Activated CD8-positive, alpha-beta memory T cell treated with anti-CD3 and anti-CD28 coated beads for 24 hours (primary cell): ENCODE measurements at regions not wholly inside any gene's neighbourhood (a gene's known extent, or its start where the extent isn't known, plus 50 kb on each side); places are given as distances from the start of the nearest gene placed in this dataset.
"Not testable (repeated sequence)": the region's sequence is repeated elsewhere in the genome, so short reads cannot be mapped to it uniquely, and the experiment has no call there.

Experiments used
- DNase-seq: peaks from one replicate; pipeline ENCODE4 v3.0.0-alpha.2; 2020

DNA sequence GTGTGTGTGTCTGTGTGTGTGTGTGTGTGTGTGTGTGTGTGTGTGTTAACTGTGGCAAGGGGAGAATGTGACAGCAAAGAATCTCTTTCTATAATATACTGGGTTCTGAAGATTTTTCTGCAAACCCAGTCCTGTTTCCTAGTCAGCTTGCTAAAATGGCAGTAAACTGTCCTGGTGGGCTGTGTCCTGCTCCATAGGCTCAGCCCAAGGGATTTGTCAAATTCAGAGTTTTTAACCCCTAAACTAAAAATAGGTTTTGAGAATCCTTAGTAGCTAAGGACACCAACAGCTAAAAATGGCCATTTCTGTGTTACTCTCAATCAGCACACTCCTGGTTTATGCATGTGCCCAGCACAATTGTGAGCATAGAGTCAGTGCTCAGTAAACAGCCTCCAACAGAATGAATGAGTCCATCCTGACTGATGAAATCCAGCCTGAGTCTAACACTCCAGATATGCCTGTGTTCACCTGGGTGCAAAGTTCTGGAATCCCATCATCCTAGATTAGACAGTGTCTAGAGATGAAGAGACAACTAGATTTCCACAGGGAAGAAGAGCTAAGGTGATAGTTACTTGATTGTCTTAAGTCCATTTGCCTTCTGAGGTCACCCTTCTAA, 192.6 kb downstream of the TTC6 start:
- no peak for DNase-seq

DNA sequence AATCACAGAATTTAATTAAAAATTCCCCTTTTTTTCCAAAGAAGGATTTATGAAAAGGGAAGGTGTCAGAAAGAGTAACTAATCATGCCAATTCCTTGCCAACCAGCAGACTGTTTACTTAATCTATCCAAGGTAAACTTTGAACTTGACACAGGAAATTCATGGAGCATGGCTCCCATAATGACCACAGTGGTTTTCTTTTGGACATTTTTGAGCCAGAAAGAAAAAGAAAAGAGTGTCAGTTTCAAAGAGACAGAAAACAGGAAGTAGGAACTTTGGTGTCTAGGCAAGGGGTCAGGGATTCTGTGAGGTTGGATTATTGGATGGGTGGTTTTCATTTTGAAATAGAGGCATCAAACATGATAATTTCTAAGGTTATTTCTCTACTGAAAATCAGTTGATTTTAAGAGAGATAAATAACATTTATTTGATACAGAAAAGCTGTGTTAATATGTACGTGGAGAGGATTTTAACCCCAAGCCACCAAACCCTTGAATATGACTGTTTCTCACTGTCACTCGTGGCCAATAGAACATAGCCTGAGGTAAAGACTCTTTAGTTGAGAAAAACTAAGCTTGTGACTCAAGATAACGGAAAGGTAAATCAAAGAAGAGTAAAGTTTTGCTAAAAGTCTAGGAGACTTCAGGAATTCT, 196.1 kb downstream of the TTC6 start:
- no peak for DNase-seq

DNA sequence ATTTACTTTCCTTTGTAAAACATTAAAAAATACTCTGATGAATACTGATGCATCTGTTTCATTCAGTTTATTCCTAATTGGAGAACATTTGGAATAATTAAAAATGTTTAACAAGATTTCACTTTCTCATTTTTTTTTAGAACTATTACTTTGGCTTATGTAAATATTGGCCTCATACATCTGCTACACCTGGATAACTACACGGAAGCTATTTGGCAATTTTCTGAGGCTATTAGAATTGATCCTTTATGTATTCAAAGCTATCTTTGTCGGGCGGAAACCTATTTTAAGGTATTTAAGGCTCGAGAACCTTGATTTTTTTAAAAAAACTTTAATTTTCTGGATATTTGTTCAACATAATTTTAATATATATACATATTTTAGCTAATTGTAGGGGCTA, 196.7 kb downstream of the TTC6 start:
- no peak for DNase-seq

DNA sequence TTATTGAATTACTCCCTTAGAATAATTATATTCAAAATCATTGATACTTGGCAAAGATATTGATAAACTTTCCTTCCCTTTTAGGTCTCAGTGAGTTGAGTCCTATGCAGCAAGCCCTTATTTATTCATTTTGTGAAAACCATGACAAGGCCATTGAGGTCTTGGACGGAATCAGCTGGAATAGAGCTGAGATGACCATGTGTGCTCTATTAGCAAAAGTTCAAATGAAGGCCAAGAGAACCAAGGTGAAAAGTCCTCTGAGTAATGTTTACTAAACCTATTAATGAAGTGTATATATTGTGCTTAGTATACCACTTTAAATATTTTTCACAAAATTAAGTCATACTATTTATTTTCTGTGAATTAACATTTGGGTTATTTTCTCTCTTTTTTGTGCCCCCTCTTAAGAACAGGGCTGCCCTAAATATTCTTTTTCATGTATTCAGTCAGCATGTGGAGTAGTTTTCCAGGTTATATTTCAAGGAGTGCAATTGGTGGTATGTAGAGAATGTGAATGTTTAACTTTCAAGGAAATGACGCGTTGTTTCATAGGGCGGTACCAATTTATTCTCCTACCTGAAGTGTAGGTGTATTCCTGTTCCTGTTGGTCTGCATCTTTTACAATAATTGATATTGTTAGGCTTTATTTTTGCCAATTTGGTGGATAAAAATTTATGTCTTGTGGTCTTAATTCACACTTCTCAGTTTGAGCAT, 201.4 kb downstream of the TTC6 start:
- no peak for DNase-seq

DNA sequence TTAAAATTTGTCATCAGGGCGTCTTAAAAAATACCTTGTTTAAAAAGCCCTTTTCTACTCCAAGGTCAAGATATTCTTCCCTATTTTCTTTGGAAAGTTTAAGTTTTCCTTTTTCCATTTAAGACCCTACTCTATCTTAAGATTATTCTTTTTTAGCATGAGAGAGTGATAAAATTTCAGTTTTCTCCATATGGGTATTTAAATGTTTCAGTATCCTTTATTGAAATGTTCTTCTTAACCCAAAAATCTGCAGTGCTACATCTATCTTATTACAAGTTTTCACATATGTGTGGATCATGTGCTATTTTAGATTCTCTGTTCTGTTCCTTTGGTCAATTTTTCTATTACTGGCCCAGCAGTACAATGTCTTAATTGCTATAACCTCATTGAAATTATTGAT, 202.2 kb downstream of the TTC6 start:
- DNase-seq = no peak

DNA sequence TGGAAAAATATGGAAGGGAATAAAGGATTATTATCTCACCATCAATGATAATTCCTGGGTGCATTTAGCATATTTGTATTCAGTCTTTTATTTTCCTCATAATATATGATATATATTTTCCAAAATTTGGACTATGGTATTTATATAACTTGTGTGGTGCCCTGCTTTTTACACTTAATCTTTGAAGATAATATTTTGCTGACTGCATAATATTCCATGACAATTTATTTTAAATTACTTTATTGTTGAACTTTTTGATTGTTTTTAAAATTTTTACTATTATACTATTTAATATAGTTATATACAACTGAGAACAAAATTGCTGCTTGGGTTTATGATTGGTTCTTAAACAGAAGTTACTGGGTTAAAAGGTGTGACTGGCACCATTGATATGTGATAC, 212.3 kb downstream of the TTC6 start:
- DNase-seq = no peak

DNA sequence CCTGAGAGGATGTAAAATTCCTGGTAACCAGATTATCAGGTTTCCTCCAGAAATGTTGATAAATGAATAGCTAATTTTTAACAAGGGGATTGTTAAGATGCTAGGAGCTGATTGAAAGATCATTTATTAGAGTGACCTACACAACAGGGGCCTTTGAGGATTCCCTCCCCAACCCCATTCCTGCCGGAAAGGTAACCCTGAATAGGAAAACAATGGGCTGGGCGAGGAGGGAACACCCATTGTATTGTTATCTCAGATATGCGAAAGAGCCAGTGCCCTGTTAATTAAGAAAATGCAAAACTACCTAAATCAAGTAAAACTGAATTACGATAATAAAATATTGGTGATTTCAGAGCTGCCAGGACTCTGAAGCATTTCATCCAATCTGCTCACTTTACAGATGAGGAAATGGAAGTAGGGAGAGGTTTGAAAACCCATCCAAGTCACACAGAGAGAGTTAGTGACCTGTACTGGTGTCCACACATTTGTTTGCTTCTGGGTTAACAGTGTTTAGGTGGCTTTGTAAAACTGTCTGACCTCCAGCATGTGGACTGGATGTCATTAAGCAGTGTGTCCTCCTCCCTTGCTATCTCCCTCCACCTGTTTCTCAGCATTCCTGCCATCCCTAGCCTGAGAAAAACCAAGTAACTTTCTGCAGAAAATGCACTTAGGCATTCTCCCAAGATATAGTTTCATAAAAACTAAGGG, 214.8 kb downstream of the TTC6 start:
- DNase-seq = no peak

DNA sequence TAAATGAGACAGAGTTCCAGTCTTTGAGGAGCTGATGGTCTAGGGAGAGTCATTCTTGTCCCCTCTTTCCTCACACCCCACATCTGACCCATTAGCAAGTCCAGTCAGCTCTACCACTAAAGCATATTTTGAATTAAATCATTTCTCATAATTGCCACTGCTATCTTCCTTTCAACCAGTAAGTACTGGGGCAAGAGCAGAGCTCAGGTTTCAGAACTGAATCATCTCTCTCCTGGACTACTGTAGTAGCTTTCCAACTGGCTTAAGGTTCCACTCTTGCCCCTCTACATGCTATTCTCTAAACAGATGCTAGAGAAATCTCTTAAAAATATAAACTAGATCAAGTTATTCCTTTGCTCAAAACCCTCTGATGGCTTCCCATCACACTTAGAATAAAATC, 218.3 kb downstream of the TTC6 start:
- DNase-seq = no peak

DNA sequence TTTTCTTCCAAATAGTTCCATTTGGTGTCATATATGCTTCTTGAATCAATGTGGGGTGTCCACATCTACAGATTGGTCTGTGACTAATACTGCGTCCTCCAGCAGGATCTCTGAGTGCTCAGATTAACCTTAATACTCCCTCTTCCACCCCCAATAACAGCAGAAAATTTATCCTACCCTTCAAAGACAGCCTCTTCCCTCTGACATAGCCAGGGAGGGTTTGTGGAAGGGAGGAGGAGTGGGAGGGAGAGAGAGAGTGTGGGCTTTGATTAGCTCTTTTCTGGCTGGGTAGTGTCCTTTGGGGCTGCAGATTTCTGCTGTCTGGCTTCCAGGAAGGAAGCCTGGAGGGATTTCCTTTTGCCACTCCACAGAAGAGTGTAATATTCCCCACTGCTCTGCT, 220.7 kb downstream of the TTC6 start:
- no peak for DNase-seq

DNA sequence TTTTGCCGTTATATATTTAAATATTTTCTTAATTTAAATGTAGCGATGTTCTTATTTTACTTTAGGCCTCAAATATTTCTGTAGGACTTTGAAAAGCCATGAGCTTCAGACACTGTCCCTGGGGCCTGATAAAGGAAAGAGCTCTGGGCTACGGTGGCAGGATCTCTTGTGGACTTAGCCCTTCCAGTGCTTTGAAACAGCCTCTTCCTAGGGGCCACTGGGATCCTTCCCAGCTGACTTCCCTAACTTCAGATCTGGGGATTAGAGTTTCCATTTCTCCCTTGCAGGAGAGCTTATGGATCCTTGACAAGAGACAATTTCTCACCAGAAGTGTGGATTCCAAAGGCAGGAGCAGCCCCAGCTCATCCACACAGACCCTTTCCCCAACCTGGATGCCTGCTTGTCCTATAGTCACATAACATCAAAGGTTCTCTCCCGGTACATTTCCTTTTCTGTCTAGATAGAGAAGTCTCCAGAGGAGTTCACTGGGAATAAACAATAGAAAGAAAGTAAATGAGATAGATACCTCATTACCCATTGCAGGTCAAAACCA, 221.4 kb downstream of the TTC6 start:
- no peak for DNase-seq

DNA sequence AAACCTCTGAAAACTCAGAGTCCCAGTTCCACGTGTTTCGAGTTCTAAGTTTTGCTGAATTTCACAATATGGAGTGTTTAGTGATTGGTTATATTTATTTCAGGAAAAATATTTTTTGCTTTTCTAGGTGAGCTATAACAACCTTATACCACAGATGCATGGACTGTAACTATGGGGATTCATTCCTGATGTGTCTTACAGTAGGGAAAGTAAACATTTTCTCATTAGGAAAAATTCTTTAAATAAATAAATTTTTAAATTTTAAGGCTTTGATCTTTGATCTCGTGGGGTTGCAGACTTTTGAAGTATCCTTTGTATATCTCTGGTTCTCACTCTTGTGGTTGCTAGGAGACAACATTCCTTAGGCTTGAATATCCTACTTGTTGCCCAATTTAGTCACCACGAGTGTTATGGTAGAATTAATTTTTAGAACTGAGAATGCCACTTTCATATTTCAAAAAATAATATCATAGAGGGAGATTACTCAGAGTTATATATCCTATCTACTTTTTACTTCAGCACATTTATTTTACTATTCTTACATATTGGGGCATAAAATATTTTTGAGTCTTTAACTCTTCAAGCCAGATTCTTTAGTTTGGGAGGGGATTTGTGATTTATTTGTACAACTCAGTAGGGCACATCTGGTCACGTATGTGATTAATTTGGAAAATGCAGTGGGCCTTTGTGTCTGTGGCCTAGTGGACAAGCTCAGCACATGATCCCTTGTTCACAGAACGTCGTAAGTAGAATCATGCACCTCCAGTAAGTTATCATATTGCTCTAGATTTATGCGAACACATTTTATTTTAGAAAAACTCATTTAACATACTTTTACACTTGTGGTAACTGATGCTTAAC, 224.0 kb downstream of the TTC6 start:
- DNase-seq = no peak

DNA sequence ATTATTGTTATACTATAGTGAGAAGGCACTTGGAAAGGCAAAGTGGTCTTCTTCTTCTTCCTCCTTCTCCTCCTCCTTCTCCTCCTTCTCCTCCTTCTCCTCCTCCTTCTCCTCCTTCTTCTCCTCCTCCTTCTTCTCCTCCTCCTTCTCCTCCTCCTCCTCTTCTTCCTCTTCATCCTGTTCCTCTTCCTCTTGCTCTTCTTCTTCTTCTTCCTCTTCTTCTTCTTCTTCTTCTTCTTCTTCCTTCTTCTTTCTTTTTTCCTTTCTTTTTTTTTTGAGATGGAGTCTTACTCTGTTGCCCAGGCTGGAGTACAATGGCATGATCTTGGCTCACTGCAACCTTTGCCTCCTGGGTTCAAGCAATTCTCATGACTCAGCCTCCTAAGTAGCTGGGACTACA, 225.4 kb downstream of the TTC6 start:
- DNase-seq = not testable (repeated sequence)

DNA sequence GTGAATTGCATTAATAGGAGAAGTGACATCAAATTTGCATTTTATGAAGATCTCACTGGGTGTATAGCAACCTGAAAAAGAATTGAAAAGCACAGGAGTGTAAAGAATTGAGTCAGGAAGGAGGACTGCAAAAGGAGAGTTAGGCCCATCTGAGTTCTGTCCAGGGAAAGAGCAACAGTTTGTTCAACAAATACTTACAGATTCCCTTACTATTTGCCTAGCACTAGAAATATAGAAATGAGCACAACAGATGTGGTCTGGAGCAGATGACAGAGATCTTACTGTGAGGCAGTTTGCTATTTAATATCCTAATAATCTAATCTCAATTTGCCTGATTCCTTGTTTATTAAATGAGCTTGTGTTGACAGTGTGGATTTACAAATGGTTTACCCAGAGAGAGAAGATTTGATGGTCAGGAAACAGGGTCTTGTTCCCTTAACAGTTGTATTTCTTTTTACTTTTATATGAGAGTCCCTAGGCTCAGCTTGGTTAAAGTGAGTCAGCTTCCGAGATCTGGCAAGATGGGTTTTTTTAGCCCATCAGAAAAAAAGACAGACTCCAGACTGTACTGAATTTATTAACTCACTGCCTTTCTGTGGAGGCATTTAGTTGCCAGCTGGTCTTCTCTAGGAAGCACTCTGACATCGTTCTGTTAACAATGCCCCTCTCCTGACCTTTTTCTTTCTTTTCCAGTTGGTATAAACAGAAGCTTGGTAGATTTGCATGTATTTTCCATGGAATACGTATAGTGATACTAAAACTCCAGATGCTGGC, 229.7 kb downstream of the TTC6 start:
- DNase-seq = no peak

DNA sequence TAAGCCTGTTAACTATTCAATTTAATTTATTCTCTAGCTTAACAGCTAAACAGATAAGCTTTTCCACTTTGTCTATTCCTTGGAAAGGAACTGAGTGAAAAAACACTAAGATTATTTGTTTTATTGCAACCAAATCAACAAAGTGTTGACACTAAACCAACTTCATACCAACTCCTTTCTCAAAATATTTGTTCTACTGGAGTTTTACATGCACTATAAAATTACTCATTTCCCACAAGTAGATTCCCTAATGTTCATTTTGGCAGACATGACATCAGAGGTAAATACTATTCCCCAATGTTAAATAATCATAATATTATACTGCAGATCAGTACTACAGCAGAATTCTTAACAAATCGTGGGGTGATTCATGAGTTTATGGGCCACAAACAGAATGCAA, 231.4 kb downstream of the TTC6 start:
- no peak for DNase-seq

DNA sequence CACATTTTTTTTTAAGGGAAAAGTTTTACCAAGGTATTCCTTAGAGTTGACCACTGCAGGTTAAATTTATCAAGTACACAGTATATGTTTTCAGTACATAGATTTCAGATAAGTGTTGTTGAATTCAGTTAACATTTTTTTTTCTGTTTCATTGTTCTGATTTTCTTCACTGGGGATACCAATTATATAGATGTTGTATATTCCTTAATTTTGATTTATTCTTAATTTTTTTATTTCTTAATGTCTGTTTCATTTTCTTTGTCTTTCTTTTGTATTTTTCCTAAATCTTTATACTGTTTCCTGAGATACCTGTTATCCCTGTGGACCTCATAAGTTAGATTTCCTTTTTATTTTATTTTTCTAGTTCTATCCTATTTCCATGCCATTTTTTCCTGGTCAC, 234.8 kb downstream of the TTC6 start:
- DNase-seq = no peak

DNA sequence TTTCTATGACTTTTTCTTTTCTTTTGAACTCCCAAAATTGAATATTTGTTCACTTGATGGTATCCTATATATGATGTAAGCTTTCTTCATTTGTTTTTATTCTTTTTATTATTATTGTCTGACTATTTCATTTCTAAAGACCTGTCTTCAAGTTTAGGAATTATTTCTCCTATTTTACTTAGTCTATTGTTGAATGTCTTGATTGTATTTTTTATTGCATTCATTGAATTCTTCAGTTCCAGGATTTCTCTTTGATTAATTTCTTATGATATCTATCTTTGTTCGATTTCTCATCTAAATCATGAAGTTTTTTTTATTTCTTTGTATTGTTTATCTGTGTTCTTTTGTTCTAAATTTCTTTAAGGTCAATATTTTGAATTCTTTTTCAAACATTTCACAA, 238.8 kb downstream of the TTC6 start:
- DNase-seq = no peak

DNA sequence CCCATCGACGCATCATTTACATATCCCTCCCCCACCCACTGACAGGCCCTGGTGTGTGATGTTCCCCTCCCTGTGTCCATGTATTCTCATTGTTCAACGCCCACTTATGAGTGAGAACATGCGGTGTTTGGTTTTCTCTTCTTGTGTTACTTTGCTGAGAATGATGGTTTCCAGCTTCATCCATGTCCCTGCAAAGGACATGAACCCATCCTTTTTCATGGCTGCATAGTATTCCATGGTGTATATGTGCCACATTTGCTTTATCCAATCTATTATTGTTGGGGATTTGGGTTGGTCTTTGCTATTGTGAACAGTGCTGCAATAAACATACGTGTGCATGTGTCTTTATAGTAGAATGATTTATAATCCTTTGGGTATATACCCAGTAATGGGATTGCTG, 243.3 kb downstream of the TTC6 start:
- DNase-seq = not testable (repeated sequence)

DNA sequence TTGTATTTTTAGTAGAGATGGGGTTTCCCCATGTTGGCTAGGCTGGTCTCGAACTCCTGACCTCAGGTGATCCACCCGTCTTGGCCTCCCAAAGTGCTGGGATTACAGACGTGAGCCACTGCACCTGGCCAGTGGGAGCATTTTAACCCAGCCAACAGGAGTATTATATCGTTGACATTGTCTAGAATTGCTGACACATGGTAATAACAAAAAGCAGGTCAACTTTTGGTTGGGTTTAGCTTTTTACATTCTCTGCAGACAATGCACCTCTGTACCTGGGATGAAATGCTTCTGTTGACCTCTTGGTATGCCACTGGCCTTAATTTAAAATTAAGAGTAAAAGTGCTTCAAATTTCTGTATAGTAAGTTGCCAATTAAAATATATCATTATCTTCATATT, 245.6 kb downstream of the TTC6 start:
- not testable (repeated sequence) for DNase-seq

DNA sequence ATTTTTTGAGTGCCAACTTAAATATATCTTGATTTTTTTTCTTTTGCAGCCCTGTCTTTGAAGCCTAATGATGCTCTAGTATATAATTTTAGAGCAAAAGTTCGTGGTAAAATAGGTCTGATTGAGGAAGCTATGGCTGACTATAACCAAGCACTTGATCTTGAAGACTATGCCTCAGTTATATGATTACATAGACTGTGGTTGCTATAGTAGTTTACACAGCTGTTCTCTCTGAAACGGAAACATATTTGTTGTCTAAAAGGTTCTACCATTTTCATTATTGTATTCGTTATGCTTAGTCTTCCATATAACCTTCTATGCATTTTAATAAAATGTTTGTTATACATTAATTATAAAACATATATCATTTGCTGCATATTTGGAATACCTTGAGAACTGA, 246.7 kb downstream of the TTC6 start:
- no peak for DNase-seq

DNA sequence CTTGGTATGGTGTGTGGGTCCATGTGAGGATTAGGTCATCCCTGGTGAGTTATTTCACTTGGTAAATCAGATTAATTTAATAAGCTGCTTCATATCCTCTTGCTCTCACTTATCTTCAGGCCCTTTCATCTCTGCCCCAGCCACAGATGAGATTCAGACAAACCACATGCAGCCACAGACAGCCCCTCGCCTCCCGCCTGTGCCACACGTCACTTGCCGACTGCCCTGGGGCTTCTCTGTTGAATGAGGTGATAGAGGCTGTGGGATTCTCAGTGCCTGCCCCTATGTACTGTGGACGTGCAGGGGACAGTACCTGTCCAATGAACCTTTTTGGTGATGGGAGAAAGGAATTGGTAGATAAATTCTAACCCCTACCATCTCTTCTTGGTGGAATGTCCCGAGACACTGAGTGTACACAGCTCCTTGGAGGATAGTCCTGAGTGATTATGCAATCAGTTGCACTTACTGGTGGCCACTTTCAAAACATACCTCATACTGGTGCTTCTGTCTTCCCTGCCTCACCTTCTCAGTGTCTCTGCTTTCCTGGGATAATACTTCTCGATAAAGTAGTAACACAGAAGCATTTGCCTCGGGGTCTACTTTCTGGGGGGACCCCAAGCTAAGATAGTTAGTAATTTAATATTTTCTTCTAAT, 248.7 kb downstream of the TTC6 start:
- no peak for DNase-seq

DNA sequence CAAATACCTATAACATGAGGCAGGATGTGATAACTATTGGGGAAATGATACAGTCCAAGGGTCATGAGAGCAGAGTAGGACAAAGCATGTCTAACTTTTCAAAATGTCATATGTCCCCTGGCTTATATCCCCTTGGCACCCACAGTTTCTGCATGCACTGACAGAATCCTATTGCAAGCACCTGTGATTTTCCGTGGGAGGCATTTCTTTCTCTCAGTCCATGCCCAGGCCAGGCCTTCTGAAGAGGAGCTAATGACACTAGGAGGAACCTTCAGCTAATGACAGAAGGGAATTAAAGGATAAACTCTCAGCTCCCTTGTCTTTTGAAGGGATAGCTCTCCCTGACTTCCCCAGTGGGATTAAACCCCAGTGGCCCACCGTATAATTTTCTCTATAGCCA, 249.2 kb downstream of the TTC6 start:
- DNase-seq = no peak
